Nephron (organoid): ENCODE measurements at regions not wholly inside any gene's neighbourhood (a gene's known extent, or its start where the extent isn't known, plus 50 kb on each side); places are given as distances from the start of the nearest gene placed in this dataset.

Experiments
- H3K27ac Mint-ChIP-seq, 3 experiments: 2 replicates each; pipeline ENCODE4 v1.8.0; 2020; ENCODE audit warnings: mixed read lengths in 3 of 3, mild to moderate bottlenecking in 2 of 3, moderate library complexity in 1 of 3
- H3K27me3 Mint-ChIP-seq: 2 replicates; pipeline ENCODE4 v1.8.0; 2021; ENCODE audit warnings: low read depth, mild to moderate bottlenecking, moderate library complexity, mixed read lengths
- H3K36me3 Mint-ChIP-seq: 2 replicates; pipeline ENCODE4 v1.8.0; 2020; ENCODE audit warnings: low read depth, mixed read lengths
- H3K4me1 Mint-ChIP-seq: 2 replicates; pipeline ENCODE4 v1.8.0; 2020; ENCODE audit warnings: mixed read lengths
- H3K4me3 Mint-ChIP-seq, 3 experiments: 2 replicates each; pipeline ENCODE4 v1.8.0; 2020; ENCODE audit warnings: mild to moderate bottlenecking in 3 of 3, mixed read lengths in 3 of 3, moderate library complexity in 2 of 3
- H3K9me3 Mint-ChIP-seq: 2 replicates; pipeline ENCODE4 v1.8.0; 2020; ENCODE audit warnings: mixed read lengths
- CTCF ChIP-seq, 3 experiments: fragments of 200-600 bp; sonication (generic); IDR thresholded peaks; one replicate each; pipeline ENCODE4 v1.5.0; 2021; ENCODE audit warnings: antibody characterized with exemption in 3 of 3; ENCODE audit not compliant: unreplicated experiment in 3 of 3

- Mint-ChIP-seq H3K4me3 (peak overlapping the region in 2 of 3 experiments; percentile 10 to 38), H3K4me1 (peaks cover 14% of the 10 kb centered on the region), H3K9me3 (no peaks in the 10 kb centered on the region), H3K27ac (peak overlapping the region in 2 of 3 experiments; percentile 9 to 74), H3K36me3 (no peaks in the 10 kb centered on the region), H3K27me3 (no peaks in the 10 kb centered on the region)
- peak in 1 of 3 experiments; percentile 40 for TF ChIP-seq CTCF (IDR thresholded peaks at IDR 0.05; ENCODE audit: unreplicated experiment in 3 of 3)
These were observed 1165.1 kb downstream of the ROBO2 start for GRCh38 chr3:78204977-78205376.

GRCh38 chr3:78221300-78221699 lies 1181.4 kb downstream of the ROBO2 start:
- Mint-ChIP-seq H3K36me3 (no peaks in the 10 kb centered on the region), H3K4me1 (no peaks in the 10 kb centered on the region), H3K27me3 (no peaks in the 10 kb centered on the region), H3K4me3 (no peak overlapping the region), H3K27ac (no peak overlapping the region), H3K9me3 (peaks cover 4% of the 10 kb centered on the region)
- TF ChIP-seq CTCF (IDR thresholded peaks at IDR 0.05; ENCODE audit: unreplicated experiment in 3 of 3): no peak

- Mint-ChIP-seq H3K4me3 (no peak overlapping the region), H3K4me1 (no peaks in the 10 kb centered on the region), H3K27ac (no peak overlapping the region), H3K9me3 (peaks cover 4% of the 10 kb centered on the region), H3K36me3 (no peaks in the 10 kb centered on the region), H3K27me3 (no peaks in the 10 kb centered on the region)
- TF ChIP-seq CTCF (IDR thresholded peaks at IDR 0.05; ENCODE audit: unreplicated experiment in 3 of 3): no peak
These were observed 1181.9 kb downstream of the ROBO2 start for GRCh38 chr3:78221796-78222195.

GRCh38 chr3:78235841-78236240 lies 1195.9 kb downstream of the ROBO2 start:
- no peak for TF ChIP-seq CTCF (IDR thresholded peaks at IDR 0.05; ENCODE audit: unreplicated experiment in 3 of 3)
- Mint-ChIP-seq H3K4me3 (no peak overlapping the region), H3K27ac (no peak overlapping the region), H3K4me1 (peaks cover 8% of the 10 kb centered on the region), H3K36me3 (peaks cover 11% of the 10 kb centered on the region), H3K27me3 (no peaks in the 10 kb centered on the region), H3K9me3 (peaks cover 23% of the 10 kb centered on the region)

- Mint-ChIP-seq H3K36me3 (peaks cover 11% of the 10 kb centered on the region), H3K4me1 (peaks cover 8% of the 10 kb centered on the region), H3K9me3 (peaks cover 27% of the 10 kb centered on the region), H3K27me3 (no peaks in the 10 kb centered on the region), H3K4me3 (no peak overlapping the region), H3K27ac (peak overlapping the region in 2 of 3 experiments; percentile 33 to 79)
- TF ChIP-seq CTCF (IDR thresholded peaks at IDR 0.05; ENCODE audit: unreplicated experiment in 3 of 3): no peak
These were observed 1198.9 kb downstream of the ROBO2 start for GRCh38 chr3:78238811-78239210.

- Mint-ChIP-seq H3K4me1 (peaks cover 8% of the 10 kb centered on the region), H3K4me3 (no peak overlapping the region), H3K36me3 (peaks cover 15% of the 10 kb centered on the region), H3K27ac (no peak overlapping the region), H3K27me3 (no peaks in the 10 kb centered on the region), H3K9me3 (peaks cover 37% of the 10 kb centered on the region)
- no peak for TF ChIP-seq CTCF (IDR thresholded peaks at IDR 0.05; ENCODE audit: unreplicated experiment in 3 of 3)
These were observed 1202.8 kb downstream of the ROBO2 start for GRCh38 chr3:78242724-78243123.
